Activated B cell treated with CpG ODN at 0.5 μM for 24 hours (primary cell): ENCODE measurements at regions not wholly inside any gene's neighbourhood (a gene's known extent, or its start where the extent isn't known, plus 50 kb on each side); places are given as distances from the start of the nearest gene placed in this dataset.
A peak's percentile ranks its signal among the peaks of the same experiment; 100 is the strongest.

Source experiments
- ATAC-seq: fragments of 200-7000 bp; cut with Tn5 transposase; one replicate; pipeline ENCODE4 v1.10.0; 2021; ENCODE audit warnings: low read depth, mild to moderate bottlenecking, moderate library complexity
- CTCF ChIA-PET: fragments of 350-600 bp; sonication (Branson Sonifier 250); formaldehyde crosslinking; loops from one replicate; lab custom pipeline; 2021; ENCODE audit warnings: antibody characterized with exemption; lab: Charles Lee
- POLR2A ChIA-PET: fragments of 350-600 bp; sonication (Branson Sonifier 250); formaldehyde crosslinking; loops from one replicate; lab custom pipeline; 2021; ENCODE audit warnings: antibody characterized with exemption; lab: Charles Lee
- DNase-seq: peaks from one replicate; pipeline ENCODE4 v3.0.0; 2022
- H3K27ac Mint-ChIP-seq: one replicate; pipeline ENCODE4 v1.8.0; 2020; ENCODE audit warnings: mixed read lengths
- H3K27me3 Mint-ChIP-seq: one replicate; pipeline ENCODE4 v1.8.0; 2021; ENCODE audit warnings: mixed read lengths
- H3K36me3 Mint-ChIP-seq: one replicate; pipeline ENCODE4 v1.8.0; 2021; ENCODE audit warnings: low read depth, mixed read lengths
- H3K4me1 Mint-ChIP-seq: one replicate; pipeline ENCODE4 v1.8.0; 2021; ENCODE audit warnings: mixed read lengths
- H3K4me3 Mint-ChIP-seq: one replicate; pipeline ENCODE4 v1.8.0; 2020; ENCODE audit warnings: mild to moderate bottlenecking, mixed read lengths
- H3K9me3 Mint-ChIP-seq: one replicate; pipeline ENCODE4 v1.8.0; 2020; ENCODE audit warnings: mixed read lengths
- CTCF ChIP-seq: fragments of 200-600 bp; IDR thresholded peaks from one replicate; pipeline ENCODE4 v1.8.0; 2022; ENCODE audit warnings: antibody characterized with exemption, mild to moderate bottlenecking
- intact Hi-C: fragments of 100-400 bp; cut with micrococcal nuclease; formaldehyde crosslinking; loops from one replicate; pipeline ENCODE4 v1.15.1; 2024

GRCh38 chr3:87358066-87358465 lies 81.7 kb upstream of the POU1F1 start:
- H3K27ac Mint-ChIP-seq: no peak overlapping the region
- H3K4me3 Mint-ChIP-seq: no peak overlapping the region
- H3K9me3 Mint-ChIP-seq: peaks cover 6% of the 10 kb centered on the region
- H3K36me3 Mint-ChIP-seq: no peaks in the 10 kb centered on the region
- H3K27me3 Mint-ChIP-seq: peaks cover 3% of the 10 kb centered on the region
- ChIA-PET CTCF (interaction anchor here (1.0 kb wide), 1 partner anchor 16 kb away, joined by 3 read pairs; no protein-coding TSS in a partner anchor), POLR2A (no interaction called here)
- ATAC-seq: no peak
- intact Hi-C loops: no loop called here
- TF ChIP-seq CTCF: no peak
- no peaks in the 10 kb centered on the region for H3K4me1 Mint-ChIP-seq
- DNase-seq: no peak

DNA sequence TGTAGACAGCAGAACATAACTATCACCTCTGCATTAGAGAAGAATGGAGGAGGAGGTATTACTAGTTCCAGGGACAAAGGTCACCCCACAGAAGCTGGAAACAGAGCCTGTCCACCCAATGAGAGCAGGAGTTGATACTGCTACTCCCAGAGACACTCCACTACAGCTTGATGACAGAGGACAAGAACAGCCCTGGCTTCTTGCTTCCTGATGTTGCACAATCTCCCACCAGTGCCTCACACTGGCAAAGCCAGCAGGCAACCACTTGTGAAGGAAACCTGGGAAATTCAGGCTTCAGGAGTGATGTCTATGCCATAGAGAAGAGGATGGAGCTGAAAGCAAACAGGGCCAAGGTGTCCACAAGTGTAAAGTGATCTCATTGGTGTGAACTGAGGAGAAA lies 78.0 kb upstream of the POU1F1 start:
- CTCF ChIA-PET: no interaction called here
- Mint-ChIP-seq H3K4me3 (no peak overlapping the region), H3K27ac (no peak overlapping the region), H3K27me3 (peaks cover 4% of the 10 kb centered on the region), H3K4me1 (no peaks in the 10 kb centered on the region), H3K36me3 (no peaks in the 10 kb centered on the region), H3K9me3 (peaks cover 6% of the 10 kb centered on the region)
- POLR2A ChIA-PET: no interaction called here
- DNase-seq (no peak), ATAC-seq (no peak)
- intact Hi-C loops: loop anchor here (5.0 kb wide), 1 partner anchor 418 kb away; no protein-coding TSS in a partner anchor
- TF ChIP-seq CTCF: no peak

- POLR2A ChIA-PET: no interaction called here
- no peaks in the 10 kb centered on the region for H3K36me3 Mint-ChIP-seq
- TF ChIP-seq CTCF: no peak
- peaks cover 6% of the 10 kb centered on the region for H3K9me3 Mint-ChIP-seq
- DNase-seq (no peak), ATAC-seq (no peak)
- CTCF ChIA-PET: interaction anchor here (0.8 to 4.5 kb wide), 9 partner anchors 13 to 829 kb away, joined by 3 to 56 read pairs (median 5); no protein-coding TSS in a partner anchor
- intact Hi-C loops: loop anchor here (5.0 kb wide), 1 partner anchor 420 kb away; no protein-coding TSS in a partner anchor
- H3K27ac Mint-ChIP-seq: no peak overlapping the region
- H3K4me1 Mint-ChIP-seq: no peaks in the 10 kb centered on the region
- no peak overlapping the region for H3K4me3 Mint-ChIP-seq
- H3K27me3 Mint-ChIP-seq: peaks cover 4% of the 10 kb centered on the region
Measured at GRCh38 chr3:87351937-87352336, 75.6 kb upstream of the POU1F1 start.

- H3K9me3 Mint-ChIP-seq: peaks cover 2% of the 10 kb centered on the region
- POLR2A ChIA-PET: no interaction called here
- peak; percentile 86 for TF ChIP-seq CTCF
- CTCF ChIA-PET: interaction anchor here (0.5 to 4.5 kb wide), 20 partner anchors 12 to 831 kb away, joined by 3 to 56 read pairs (median 5); no protein-coding TSS in a partner anchor
- no peak overlapping the region for H3K4me3 Mint-ChIP-seq
- H3K36me3 Mint-ChIP-seq: no peaks in the 10 kb centered on the region
- ATAC-seq: peak; percentile 75
- intact Hi-C loops: loop anchor here (1.0 to 5.0 kb wide), 4 partner anchors 422 to 830 kb away; no protein-coding TSS in a partner anchor
- DNase-seq: no peak
- peaks cover 4% of the 10 kb centered on the region for H3K27me3 Mint-ChIP-seq
- H3K4me1 Mint-ChIP-seq: no peaks in the 10 kb centered on the region
- H3K27ac Mint-ChIP-seq: no peak overlapping the region
Measured at GRCh38 chr3:87350367-87351199, 74.2 kb upstream of the POU1F1 start.

- no peak for TF ChIP-seq CTCF
- Mint-ChIP-seq H3K4me1 (no peaks in the 10 kb centered on the region), H3K4me3 (no peak overlapping the region), H3K36me3 (no peaks in the 10 kb centered on the region), H3K27ac (no peak overlapping the region), H3K27me3 (peaks cover 6% of the 10 kb centered on the region), H3K9me3 (no peaks in the 10 kb centered on the region)
- ChIA-PET CTCF (interaction anchor here (1.5 to 4.5 kb wide), 5 partner anchors 649 to 832 kb away, joined by 6 to 56 read pairs (median 33); no protein-coding TSS in a partner anchor), POLR2A (no interaction called here)
- intact Hi-C loops: loop anchor here (1.0 to 5.0 kb wide), 4 partner anchors 422 to 830 kb away; no protein-coding TSS in a partner anchor
- no peak for DNase-seq
- ATAC-seq: no peak
Measured at GRCh38 chr3:87349833-87350232, 73.4 kb upstream of the POU1F1 start.
